ENCODE measurements at regions not wholly inside any gene's neighbourhood (a gene's known extent, or its start where the extent isn't known, plus 50 kb on each side); places are given as distances from the start of the nearest gene placed in this dataset.

DNA sequence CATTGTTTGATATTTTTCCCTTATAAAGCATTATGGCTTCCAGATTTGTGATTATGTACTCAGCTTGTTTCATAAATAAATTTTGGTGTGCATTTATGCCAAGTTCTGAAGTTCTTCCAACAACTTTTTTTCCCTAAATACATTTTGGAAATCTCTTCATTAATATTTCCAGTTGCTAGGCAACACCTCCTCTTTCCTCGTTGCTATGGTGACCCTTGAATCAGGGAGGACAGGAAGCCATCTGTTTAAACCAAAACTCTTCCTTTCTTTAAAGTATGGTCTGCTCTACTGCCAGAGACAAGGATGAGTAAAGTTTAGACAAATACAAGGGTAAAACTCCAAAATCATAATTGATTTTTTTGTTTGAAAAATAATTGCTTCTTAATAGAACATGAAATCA is 779.3 kb downstream of the CDH9 start:
- TF ChIP-seq CTCF (IDR thresholded peaks at IDR 0.05) (no peak), POLR2A (IDR thresholded peaks at IDR 0.05) (no peak)

Measured in heart left ventricle (tissue), 13 donors.